H9 (cell line): ENCODE measurements at regions not wholly inside any gene's neighbourhood (a gene's known extent, or its start where the extent isn't known, plus 50 kb on each side); places are given as distances from the start of the nearest gene placed in this dataset.

Source experiments
- DNase-seq: peaks from one replicate; pipeline ENCODE4 v3.0.0-alpha.2; 2017
- H2AFZ ChIP-seq: one replicate; pipeline ENCODE4 v1.6.1; 2013; ENCODE audit warnings: mild to moderate bottlenecking, low read length, control low read depth, moderate library complexity
- H2AK5ac ChIP-seq: 2 replicates; pipeline ENCODE4 v1.6.1; 2013; ENCODE audit warnings: low read length, control low read depth, mixed read lengths; ENCODE audit not compliant: insufficient read length
- H2BK120ac ChIP-seq: one replicate; pipeline ENCODE4 v1.6.1; 2013; ENCODE audit warnings: low read depth, mild to moderate bottlenecking, low read length, control low read depth, inconsistent platforms; ENCODE audit not compliant: poor library complexity, severe bottlenecking
- H2BK12ac ChIP-seq: 2 replicates; pipeline ENCODE4 v1.6.1; 2013; ENCODE audit warnings: low read length, control low read depth, mixed read lengths, low read depth; ENCODE audit not compliant: insufficient read length
- H2BK15ac ChIP-seq: 2 replicates; pipeline ENCODE4 v1.6.1; 2013; ENCODE audit warnings: low read depth, low read length, control low read depth
- H2BK20ac ChIP-seq: one replicate; pipeline ENCODE4 v1.6.1; 2013; ENCODE audit warnings: low read depth, mild to moderate bottlenecking, low read length, control low read depth, inconsistent platforms; ENCODE audit not compliant: poor library complexity, severe bottlenecking
- H2BK5ac ChIP-seq: 2 replicates; pipeline ENCODE4 v1.6.1; 2013; ENCODE audit warnings: low read length, control low read depth, mixed read lengths; ENCODE audit not compliant: insufficient read length
- H3K14ac ChIP-seq: 2 replicates; pipeline ENCODE4 v1.6.1; 2013; ENCODE audit warnings: low read length, control low read depth; ENCODE audit not compliant: insufficient read depth
- H3K18ac ChIP-seq: 2 replicates; pipeline ENCODE4 v1.6.1; 2013; ENCODE audit warnings: low read depth, mild to moderate bottlenecking, mixed read lengths, low read length, control low read depth; ENCODE audit not compliant: insufficient read length
- H3K23ac ChIP-seq: 2 replicates; pipeline ENCODE4 v1.6.1; 2013; ENCODE audit warnings: low read length, control low read depth, mixed read lengths, low read depth; ENCODE audit not compliant: insufficient read length
- H3K23me2 ChIP-seq: 2 replicates; pipeline ENCODE4 v1.6.1; 2013; ENCODE audit warnings: low read depth, mild to moderate bottlenecking, mixed read lengths, low read length, control low read depth; ENCODE audit not compliant: insufficient read length, poor library complexity, severe bottlenecking
- H3K27ac ChIP-seq: 2 replicates; pipeline ENCODE4 v1.5.1; 2013; ENCODE audit warnings: low read length, control low read depth, mixed read lengths, low read depth; ENCODE audit not compliant: insufficient read length
- H3K27me3 ChIP-seq: 2 replicates; pipeline ENCODE4 v1.6.1; 2013; ENCODE audit warnings: low read length, control low read depth, inconsistent platforms; ENCODE audit not compliant: insufficient read depth
- H3K4ac ChIP-seq: 2 replicates; pipeline ENCODE4 v1.6.1; 2013; ENCODE audit warnings: low read depth, mild to moderate bottlenecking, control low read depth, inconsistent platforms, low read length, moderate library complexity
- H3K4me1 ChIP-seq: 2 replicates; pipeline ENCODE4 v1.6.1; 2013; ENCODE audit warnings: low read length, control low read depth, inconsistent platforms; ENCODE audit not compliant: insufficient read depth
- H3K4me2 ChIP-seq: 2 replicates; pipeline ENCODE4 v1.6.1; 2013; ENCODE audit warnings: low read length, control low read depth, mixed read lengths; ENCODE audit not compliant: insufficient read length, insufficient read depth
- H3K56ac ChIP-seq: 2 replicates; pipeline ENCODE4 v1.6.1; 2013; ENCODE audit warnings: low read depth, mild to moderate bottlenecking, mixed read lengths, low read length, control low read depth; ENCODE audit not compliant: insufficient read length
- H3K79me1 ChIP-seq: 2 replicates; pipeline ENCODE4 v1.6.1; 2013; ENCODE audit warnings: low read depth, mild to moderate bottlenecking, moderate library complexity, low read length, control low read depth, inconsistent platforms; ENCODE audit not compliant: insufficient read depth, poor library complexity, severe bottlenecking
- H3K79me2 ChIP-seq: 2 replicates; pipeline ENCODE4 v1.6.1; 2013; ENCODE audit warnings: low read length, control low read depth, inconsistent platforms; ENCODE audit not compliant: insufficient read depth
- H3K9ac ChIP-seq: 2 replicates; pipeline ENCODE4 v1.6.1; 2013; ENCODE audit warnings: low read length, control low read depth, mixed read lengths; ENCODE audit not compliant: insufficient read length; ENCODE audit errors: extremely low read depth
- H3K9me3 ChIP-seq: one replicate; pipeline ENCODE4 v1.6.1; 2013; ENCODE audit warnings: low read depth, low read length, inconsistent platforms; ENCODE audit not compliant: control insufficient read depth
- H3T11ph ChIP-seq: one replicate; pipeline ENCODE4 v1.6.1; 2013; ENCODE audit warnings: mild to moderate bottlenecking, low read length, control low read depth, inconsistent platforms
- H4K20me1 ChIP-seq: one replicate; pipeline ENCODE4 v1.6.1; 2013; ENCODE audit not compliant: control insufficient read depth, insufficient read length, insufficient read depth
- H4K5ac ChIP-seq: 2 replicates; pipeline ENCODE4 v1.6.1; 2013; ENCODE audit warnings: low read depth, mild to moderate bottlenecking, mixed read lengths, low read length, control low read depth; ENCODE audit not compliant: insufficient read length
- H4K8ac ChIP-seq: replicated peaks from 2 replicates; pipeline ENCODE4 v1.6.1; 2013; ENCODE audit warnings: low read length, control low read depth, mixed read lengths, low read depth; ENCODE audit not compliant: insufficient read length
- H4K91ac ChIP-seq: 2 replicates; pipeline ENCODE4 v1.6.1; 2013; ENCODE audit warnings: low read depth, mild to moderate bottlenecking, moderate library complexity, mixed read lengths, low read length, control low read depth; ENCODE audit not compliant: insufficient read length
- H3K27ac Mint-ChIP-seq, 3 experiments: 2 replicates in 2 of 3; 3 replicates in 1 of 3; pipeline ENCODE4 v1.8.0; 2020 to 2021; ENCODE audit warnings: mixed read lengths in 3 of 3, mild to moderate bottlenecking in 1 of 3, moderate library complexity in 1 of 3
- H3K27me3 Mint-ChIP-seq: 2 replicates; pipeline ENCODE4 v1.8.0; 2021; ENCODE audit warnings: low read depth, mild to moderate bottlenecking, moderate library complexity, mixed read lengths
- H3K36me3 Mint-ChIP-seq, 3 experiments: 2 replicates in 2 of 3; 3 replicates in 1 of 3; pipeline ENCODE4 v1.8.0; 2020 to 2021; ENCODE audit warnings: low read depth in 3 of 3, mixed read lengths in 3 of 3; ENCODE audit not compliant: insufficient read depth in 1 of 3
- H3K4me1 Mint-ChIP-seq, 2 experiments: 2 replicates each; pipeline ENCODE4 v1.8.0; 2020; ENCODE audit warnings: mixed read lengths in 2 of 2
- H3K4me3 Mint-ChIP-seq, 2 experiments: 2 replicates in 1 of 2; 3 replicates in 1 of 2; pipeline ENCODE4 v1.8.0; 2020 to 2021; ENCODE audit warnings: mild to moderate bottlenecking in 2 of 2, mixed read lengths in 2 of 2, moderate library complexity in 1 of 2
- H3K9me3 Mint-ChIP-seq, 2 experiments: 2 replicates in 1 of 2; 3 replicates in 1 of 2; pipeline ENCODE4 v1.8.0; 2020; ENCODE audit warnings: mild to moderate bottlenecking in 2 of 2, mixed read lengths in 2 of 2, moderate library complexity in 1 of 2
- CTCF ChIP-seq: fragments of 200-600 bp; sonication (generic); conservative IDR thresholded peaks from 3 replicates; pipeline ENCODE4 v1.8.0; 2021; ENCODE audit warnings: antibody characterized with exemption, mild to moderate bottlenecking
- WGBS: extraction: QIAGEN DNeasy Blood & Tissue Kit; methylation state at CpG from one replicate; pipeline ENCODE4 v1.1.7; 2013; ENCODE audit warnings: missing lambda C conversion rate, low lambda C conversion rate, mixed read lengths; ENCODE audit not compliant: insufficient read length; ENCODE audit errors: extremely low coverage; 5-methylcytosine and 5-hydroxymethylcytosine counted together

GRCh38 chr5:89998519-89999305 is 410.8 kb downstream of the CETN3 start:
- no peak overlapping the region for H3K4ac ChIP-seq
- no peak overlapping the region for H3K4me3 Mint-ChIP-seq

More at GRCh38 chr5:89998519-89999305, 410.8 kb downstream of the CETN3 start:
- no peak overlapping the region for H2BK15ac ChIP-seq
- no peak overlapping the region for H3K4me2 ChIP-seq
- no peak overlapping the region for H2BK120ac ChIP-seq
- H3K79me2 ChIP-seq = no peaks in the 10 kb centered on the region
- H3K4me1 ChIP-seq = peaks cover 2% of the 10 kb centered on the region; the same call in 1 of the 2 replicates
- no peak overlapping the region for H3K14ac ChIP-seq
- H2BK20ac ChIP-seq = no peak overlapping the region
- H3K27me3 ChIP-seq = no peaks in the 10 kb centered on the region
- no peak overlapping the region for H4K91ac ChIP-seq
- Mint-ChIP-seq H3K36me3 (peaks cover 0 to 4% (median 1%) of the 10 kb centered on the region in 3 experiments; a peak in 3 of 7 replicates), H3K27me3 (peaks cover 7% of the 10 kb centered on the region), H3K9me3 (peaks cover 2 to 3% of the 10 kb centered on the region in 2 experiments; a peak in 2 of 5 replicates), H3K4me1 (peaks cover 13 to 17% of the 10 kb centered on the region in 2 experiments), H3K27ac (no peak overlapping the region)
- no peak overlapping the region for H3K18ac ChIP-seq
- no peak for DNase-seq
- H4K8ac ChIP-seq = no peak overlapping the region
- no peak overlapping the region for H2AFZ ChIP-seq
- H2BK12ac ChIP-seq = no peak overlapping the region
- H3K27ac ChIP-seq = no peak overlapping the region
- no peaks in the 10 kb centered on the region for H4K20me1 ChIP-seq
- TF ChIP-seq CTCF = no peak
- no peaks in the 10 kb centered on the region for H3K23me2 ChIP-seq
- H2AK5ac ChIP-seq = no peak overlapping the region
- H3K23ac ChIP-seq = no peak overlapping the region
- H3K79me1 ChIP-seq = no peaks in the 10 kb centered on the region
- H3K9me3 ChIP-seq = no peaks in the 10 kb centered on the region
- H2BK5ac ChIP-seq = no peak overlapping the region
- WGBS = no CpG with 5 or more reads among the region's 3 CpGs
- H3T11ph ChIP-seq = no peak overlapping the region
- H3K9ac ChIP-seq = no peak overlapping the region
- no peak overlapping the region for H3K56ac ChIP-seq
- no peak overlapping the region for H4K5ac ChIP-seq
